22Rv1 (cell line): ENCODE measurements at regions not wholly inside any gene's neighbourhood (a gene's known extent, or its start where the extent isn't known, plus 50 kb on each side); places are given as distances from the start of the nearest gene placed in this dataset.

Experiments
- H3K27ac ChIP-seq: fragments of 450-650 bp; 2 replicates; pipeline ENCODE4 v1.5.1; 2017
- CTCF ChIP-seq: fragments of 450-650 bp; IDR thresholded peaks from 2 replicates; pipeline ENCODE4 v1.5.1; 2017; ENCODE audit warnings: mild to moderate bottlenecking
- ZFX ChIP-seq: fragments of 450-650 bp; IDR thresholded peaks from 2 replicates; pipeline ENCODE4 v1.6.1; 2017; ENCODE audit warnings: antibody characterized with exemption, borderline replicate concordance

GRCh38 chr6:170100046-170100445 is 190.8 kb downstream of the DLL1 start:
- no peak overlapping the region for H3K27ac ChIP-seq
- no peak for TF ChIP-seq ZFX

- no peak overlapping the region for H3K27ac ChIP-seq
- no peak for TF ChIP-seq CTCF
- TF ChIP-seq ZFX = no peak
These were observed 191.5 kb downstream of the DLL1 start for GRCh38 chr6:170099387-170099786.

GRCh38 chr6:170098428-170099170 is 192.3 kb downstream of the DLL1 start:
- no peak overlapping the region for H3K27ac ChIP-seq
- TF ChIP-seq ZFX = no peak
- no peak for TF ChIP-seq CTCF

GRCh38 chr6:170097505-170098427 is 193.1 kb downstream of the DLL1 start:
- TF ChIP-seq ZFX = no peak
- no peak for TF ChIP-seq CTCF
- H3K27ac ChIP-seq = no peak overlapping the region

- TF ChIP-seq CTCF (no peak), ZFX (no peak)
- H3K27ac ChIP-seq = no peak overlapping the region
These were observed 193.9 kb downstream of the DLL1 start for GRCh38 chr6:170096803-170097504.

GRCh38 chr6:170096191-170096802 is 194.6 kb downstream of the DLL1 start:
- TF ChIP-seq ZFX (no peak), CTCF (no peak)
- H3K27ac ChIP-seq = no peak overlapping the region
